H1 (cell line): ENCODE measurements at regions not wholly inside any gene's neighbourhood (a gene's known extent, or its start where the extent isn't known, plus 50 kb on each side); places are given as distances from the start of the nearest gene placed in this dataset.

Experiments
- BACH1 ChIP-seq: IDR thresholded peaks from 2 replicates; pipeline ENCODE4 v1.6.1; 2012; ENCODE audit warnings: low read length, improper control_type of control experiment
- CHD1 ChIP-seq: IDR thresholded peaks from 2 replicates; pipeline ENCODE4 v1.6.1; 2012; ENCODE audit warnings: low read depth, low read length, improper control_type of control experiment
- JUN ChIP-seq: IDR thresholded peaks from 2 replicates; pipeline ENCODE4 v1.6.1; 2011; ENCODE audit warnings: low read depth, mild to moderate bottlenecking, improper control_type of control experiment, low read length
- NRF1 ChIP-seq: IDR thresholded peaks from 2 replicates; pipeline ENCODE4 v1.6.1; 2011; ENCODE audit warnings: mild to moderate bottlenecking, low read depth, low read length, improper control_type of control experiment
- POLR2A ChIP-seq, 2 experiments: IDR thresholded peaks; 1 replicate in 1 of 2; 2 replicates in 1 of 2; pipeline ENCODE4 v1.6.1; 2011; ENCODE audit warnings: low read depth in 2 of 2, low read length in 2 of 2, mild to moderate bottlenecking in 2 of 2; ENCODE audit errors: control extremely low read depth in 1 of 2
- POLR2AphosphoS5 ChIP-seq: IDR thresholded peaks from 2 replicates; pipeline ENCODE4 v1.6.1; 2011; ENCODE audit warnings: low read depth, low read length
- POU5F1 ChIP-seq: IDR thresholded peaks from 2 replicates; pipeline ENCODE4 v1.6.1; 2011; ENCODE audit warnings: low read depth, mild to moderate bottlenecking, low read length, moderate library complexity
- RFX5 ChIP-seq: IDR thresholded peaks from 2 replicates; pipeline ENCODE4 v1.6.1; 2011; ENCODE audit warnings: low read depth, low read length, improper control_type of control experiment, borderline replicate concordance
- TAF1 ChIP-seq: IDR thresholded peaks from 2 replicates; pipeline ENCODE4 v1.6.1; 2011; ENCODE audit warnings: mild to moderate bottlenecking, low read depth, low read length
- TF ChIP-seq, protein P1 (sequence below), 3 experiments: IDR thresholded peaks; 1 replicate in 2 of 3; 2 replicates in 1 of 3; pipeline versions ENCODE4 v1.5.1 to v1.6.1; 2011; ENCODE audit warnings: low read length in 3 of 3, mild to moderate bottlenecking in 3 of 3, inconsistent platforms in 2 of 3, low read depth in 1 of 3, moderate library complexity in 1 of 3; ENCODE audit not compliant: insufficient read depth in 1 of 3; ENCODE audit errors: control extremely low read depth in 1 of 3

DNA sequence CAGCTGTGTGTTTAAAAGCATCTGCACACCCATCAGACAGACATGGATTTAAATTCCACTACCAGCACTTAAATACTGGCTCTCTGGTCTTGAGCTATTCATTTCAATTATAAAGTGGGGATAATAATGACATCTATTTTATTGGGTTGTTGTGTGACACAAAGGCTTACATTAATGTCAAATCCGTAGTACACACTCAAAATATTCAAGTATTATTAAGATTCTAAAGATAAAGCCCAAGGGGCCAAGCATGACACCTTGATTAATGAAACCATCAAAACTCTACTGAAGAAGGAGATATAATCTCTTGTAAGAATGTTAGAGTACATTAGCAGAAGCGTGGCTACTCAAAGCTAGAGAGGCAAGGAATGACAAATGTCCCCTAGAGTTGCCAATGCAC lies 743.0 kb downstream of the KCTD16 start:
- TF ChIP-seq BACH1 (no peak), POLR2A (IDR thresholded peaks at IDR 0.05; ENCODE audit: control extremely low read depth in 1 of 2, low read depth in 2 of 2, low read length in 2 of 2) (no peak), RFX5 (no peak), CHD1 (no peak), POU5F1 (no peak), TAF1 (no peak), JUN (no peak), NRF1 (no peak), POLR2AphosphoS5 (no peak)
- TF ChIP-seq, protein P1, sequence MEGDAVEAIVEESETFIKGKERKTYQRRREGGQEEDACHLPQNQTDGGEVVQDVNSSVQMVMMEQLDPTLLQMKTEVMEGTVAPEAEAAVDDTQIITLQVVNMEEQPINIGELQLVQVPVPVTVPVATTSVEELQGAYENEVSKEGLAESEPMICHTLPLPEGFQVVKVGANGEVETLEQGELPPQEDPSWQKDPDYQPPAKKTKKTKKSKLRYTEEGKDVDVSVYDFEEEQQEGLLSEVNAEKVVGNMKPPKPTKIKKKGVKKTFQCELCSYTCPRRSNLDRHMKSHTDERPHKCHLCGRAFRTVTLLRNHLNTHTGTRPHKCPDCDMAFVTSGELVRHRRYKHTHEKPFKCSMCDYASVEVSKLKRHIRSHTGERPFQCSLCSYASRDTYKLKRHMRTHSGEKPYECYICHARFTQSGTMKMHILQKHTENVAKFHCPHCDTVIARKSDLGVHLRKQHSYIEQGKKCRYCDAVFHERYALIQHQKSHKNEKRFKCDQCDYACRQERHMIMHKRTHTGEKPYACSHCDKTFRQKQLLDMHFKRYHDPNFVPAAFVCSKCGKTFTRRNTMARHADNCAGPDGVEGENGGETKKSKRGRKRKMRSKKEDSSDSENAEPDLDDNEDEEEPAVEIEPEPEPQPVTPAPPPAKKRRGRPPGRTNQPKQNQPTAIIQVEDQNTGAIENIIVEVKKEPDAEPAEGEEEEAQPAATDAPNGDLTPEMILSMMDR (IDR thresholded peaks at IDR 0.05; ENCODE audit: control extremely low read depth in 1 of 3, insufficient read depth in 1 of 3, low read depth in 1 of 3, low read length in 3 of 3) = no peak
